Esophagus squamous epithelium (tissue), 5 donors: ENCODE measurements at regions not wholly inside any gene's neighbourhood (a gene's known extent, or its start where the extent isn't known, plus 50 kb on each side); places are given as distances from the start of the nearest gene placed in this dataset.

ENCODE experiments used
- DNase-seq: peaks from one replicate; lab custom pipeline; 2025; lab: John Stamatoyannopoulos, UW
- H3K27ac ChIP-seq, 4 donors: fragments of 200-600 bp; sonication (generic); one replicate each; pipeline ENCODE4 v1.5.1; 2016 to 2019; ENCODE audit warnings: mild to moderate bottlenecking in 1 of 4
- H3K27me3 ChIP-seq, 4 donors: fragments of 200-600 bp; sonication (generic); 1 replicate in 3 of 4; 2 replicates in 1 of 4; pipeline versions ENCODE4 v1.5.1 to v1.6.0; 2017 to 2021; ENCODE audit warnings: antibody characterized with exemption in 1 of 4
- H3K36me3 ChIP-seq, 3 donors: fragments of 200-600 bp; sonication (generic); one replicate each; pipeline ENCODE4 v1.5.1; 2016 to 2019
- H3K4me1 ChIP-seq, 3 donors: fragments of 200-600 bp; sonication (generic); one replicate each; pipeline ENCODE4 v1.5.1; 2017 to 2019
- H3K4me3 ChIP-seq, 4 donors: fragments of 200-600 bp; sonication (generic); 1 replicate in 3 of 4; 2 replicates in 1 of 4; pipeline ENCODE4 v1.5.1; 2016 to 2019; ENCODE audit warnings: mild to moderate bottlenecking in 2 of 4, moderate library complexity in 1 of 4
- H3K9me3 ChIP-seq, 3 donors: fragments of 200-600 bp; sonication (generic); one replicate each; pipeline ENCODE4 v1.5.1; 2016 to 2019
- POLR2A ChIP-seq, 4 donors: fragments of 450-650 bp; IDR thresholded peaks; one replicate each; pipeline ENCODE4 v1.6.1; 2017; ENCODE audit warnings: antibody characterized with exemption in 4 of 4, mild to moderate bottlenecking in 4 of 4, moderate library complexity in 3 of 4
- WGBS, 2 donors: methylation state at CpG; one replicate each; pipeline ENCODE4 v1.1.5; 2018; 5-methylcytosine and 5-hydroxymethylcytosine counted together
- intact Hi-C: fragments of 100-400 bp; cut with DNase I; formaldehyde crosslinking; loops from one replicate; pipeline ENCODE4 v1.15.0; 2022
- TF ChIP-seq, protein P1 (sequence below), 6 experiments: fragments of 450-650 bp in 4 of 6; fragments of 200-600 bp in 2 of 6; sonication (generic) in 2 of 6; IDR thresholded peaks; one replicate each; pipeline ENCODE4 v1.5.1; 2016 to 2019; ENCODE audit warnings: antibody characterized with exemption in 6 of 6, mild to moderate bottlenecking in 4 of 6, moderate library complexity in 4 of 6
- donor health status: DM: yes; HTN: yes; CAD: no.

- DNase-seq, result no peak
- no peak for TF ChIP-seq POLR2A (IDR thresholded peaks at IDR 0.05)
- TF ChIP-seq, protein P1, sequence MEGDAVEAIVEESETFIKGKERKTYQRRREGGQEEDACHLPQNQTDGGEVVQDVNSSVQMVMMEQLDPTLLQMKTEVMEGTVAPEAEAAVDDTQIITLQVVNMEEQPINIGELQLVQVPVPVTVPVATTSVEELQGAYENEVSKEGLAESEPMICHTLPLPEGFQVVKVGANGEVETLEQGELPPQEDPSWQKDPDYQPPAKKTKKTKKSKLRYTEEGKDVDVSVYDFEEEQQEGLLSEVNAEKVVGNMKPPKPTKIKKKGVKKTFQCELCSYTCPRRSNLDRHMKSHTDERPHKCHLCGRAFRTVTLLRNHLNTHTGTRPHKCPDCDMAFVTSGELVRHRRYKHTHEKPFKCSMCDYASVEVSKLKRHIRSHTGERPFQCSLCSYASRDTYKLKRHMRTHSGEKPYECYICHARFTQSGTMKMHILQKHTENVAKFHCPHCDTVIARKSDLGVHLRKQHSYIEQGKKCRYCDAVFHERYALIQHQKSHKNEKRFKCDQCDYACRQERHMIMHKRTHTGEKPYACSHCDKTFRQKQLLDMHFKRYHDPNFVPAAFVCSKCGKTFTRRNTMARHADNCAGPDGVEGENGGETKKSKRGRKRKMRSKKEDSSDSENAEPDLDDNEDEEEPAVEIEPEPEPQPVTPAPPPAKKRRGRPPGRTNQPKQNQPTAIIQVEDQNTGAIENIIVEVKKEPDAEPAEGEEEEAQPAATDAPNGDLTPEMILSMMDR (IDR thresholded peaks at IDR 0.05), result no peak
- WGBS, 2 donors, result 15 to 36% methylated on average over 8 to 9 of the region's 22 CpGs
These were observed 246.9 kb upstream of the GSE1 start for GRCh38 chr16:85366031-85366763.

GRCh38 chr16:85367485-85367884 is 245.6 kb upstream of the GSE1 start:
- no peak for DNase-seq
- Histone ChIP-seq H3K27ac (no peak overlapping the region), H3K36me3 (no peaks in the 10 kb centered on the region), H3K27me3 (no peaks in the 10 kb centered on the region), H3K4me1 (peaks cover 30 to 81% (median 45%) of the 10 kb centered on the region in 3 donors), H3K4me3 (no peak overlapping the region), H3K9me3 (no peaks in the 10 kb centered on the region)
- intact Hi-C loops, result no loop called here
- 77 to 91% methylated on average over 11 to 12 of the region's 12 CpGs for WGBS, 2 donors
- TF ChIP-seq POLR2A (IDR thresholded peaks at IDR 0.05), result no peak
- TF ChIP-seq, protein P1 (IDR thresholded peaks at IDR 0.05), result no peak

More at GRCh38 chr16:85366031-85366763, 246.9 kb upstream of the GSE1 start:
- Histone ChIP-seq H3K4me1 (peaks cover 25 to 72% (median 40%) of the 10 kb centered on the region in 3 donors), H3K9me3 (no peaks in the 10 kb centered on the region), H3K36me3 (no peaks in the 10 kb centered on the region), H3K4me3 (no peak overlapping the region), H3K27me3 (no peaks in the 10 kb centered on the region), H3K27ac (peak overlapping the region; percentile 36 to 75 (median 59))
- intact Hi-C loops, result no loop called here

DNA sequence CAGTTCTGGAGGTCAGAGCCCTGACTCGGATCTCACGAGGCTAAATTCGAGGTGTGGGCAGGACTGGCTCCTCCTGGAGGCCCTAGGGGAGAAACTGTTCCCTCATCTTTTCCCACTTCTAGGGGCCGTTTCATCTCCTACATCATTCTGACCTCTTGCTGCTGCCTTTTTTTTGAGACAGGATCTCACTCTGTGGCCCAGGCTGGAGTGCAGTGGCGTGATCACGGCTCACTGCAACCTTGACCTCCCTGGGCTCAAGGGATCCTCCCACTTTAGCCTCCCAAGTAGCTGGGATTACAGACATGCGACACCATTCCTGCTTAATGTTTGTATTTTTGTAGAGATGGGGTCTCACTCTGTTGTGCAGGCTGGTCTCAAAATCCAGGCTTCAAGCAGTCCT is 244.1 kb upstream of the GSE1 start:
- DNase-seq, result no peak
- Histone ChIP-seq H3K4me3 (no peak overlapping the region), H3K36me3 (no peaks in the 10 kb centered on the region), H3K27me3 (no peaks in the 10 kb centered on the region), H3K9me3 (no peaks in the 10 kb centered on the region), H3K27ac (no peak overlapping the region), H3K4me1 (peaks cover 38 to 84% (median 55%) of the 10 kb centered on the region in 3 donors)
- TF ChIP-seq, protein P1 (IDR thresholded peaks at IDR 0.05), result no peak
- no peak for TF ChIP-seq POLR2A (IDR thresholded peaks at IDR 0.05)
- intact Hi-C loops, result no loop called here
- 76 to 77% methylated on average over 5 to 7 of the region's 7 CpGs for WGBS, 2 donors

- TF ChIP-seq, protein P1 (IDR thresholded peaks at IDR 0.05), result peak; percentile 51 to 80 (median 72)
- no peak for TF ChIP-seq POLR2A (IDR thresholded peaks at IDR 0.05)
- Histone ChIP-seq H3K4me1 (peaks cover 36 to 84% (median 46%) of the 10 kb centered on the region in 3 donors), H3K36me3 (no peaks in the 10 kb centered on the region), H3K27me3 (no peaks in the 10 kb centered on the region), H3K4me3 (no peak overlapping the region), H3K9me3 (no peaks in the 10 kb centered on the region), H3K27ac (peak overlapping the region; percentile 45 to 85 (median 76))
- no peak for DNase-seq
- intact Hi-C loops, result no loop called here
- 38 to 64% methylated on average over 2 to 10 of the region's 20 CpGs for WGBS, 2 donors
These were observed 243.2 kb upstream of the GSE1 start for GRCh38 chr16:85369741-85370528.

GRCh38 chr16:85370543-85370880 is 242.6 kb upstream of the GSE1 start:
- no peak for TF ChIP-seq POLR2A (IDR thresholded peaks at IDR 0.05)
- TF ChIP-seq, protein P1 (IDR thresholded peaks at IDR 0.05), result no peak
- Histone ChIP-seq H3K4me1 (peaks cover 30 to 84% (median 45%) of the 10 kb centered on the region in 3 donors), H3K27me3 (no peaks in the 10 kb centered on the region), H3K27ac (peak overlapping the region; percentile 45 to 85 (median 76)), H3K4me3 (peak overlapping the region; percentile 23 to 54 (median 40)), H3K36me3 (no peaks in the 10 kb centered on the region), H3K9me3 (no peaks in the 10 kb centered on the region)
- intact Hi-C loops, result no loop called here
- WGBS, 2 donors, result 20 to 73% methylated on average over 1 to 2 of the region's 6 CpGs
- DNase-seq, result no peak
